ENCODE measurements at regions not wholly inside any gene's neighbourhood (a gene's known extent, or its start where the extent isn't known, plus 50 kb on each side); places are given as distances from the start of the nearest gene placed in this dataset.

DNA sequence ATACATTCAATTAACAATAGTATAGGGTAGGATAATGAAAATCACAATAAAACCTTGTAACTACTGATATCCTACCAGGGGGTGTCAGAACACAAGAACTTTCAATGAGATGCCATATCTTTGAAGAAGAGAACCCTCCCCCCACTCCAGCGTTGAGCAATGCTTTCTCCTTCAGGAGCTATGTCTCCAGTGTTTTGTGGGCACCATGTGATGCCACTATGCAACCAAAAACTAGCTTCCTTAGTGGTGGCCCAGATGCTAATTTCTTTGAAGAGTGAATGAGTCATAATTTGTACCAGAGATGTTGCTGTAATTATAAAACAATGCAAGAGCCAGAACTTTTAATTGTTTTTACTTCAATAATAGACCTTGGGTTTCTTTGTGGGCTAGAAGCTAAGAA is 76.0 kb upstream of the ADO start:
- ChIA-PET POLR2A (no interaction called here), CTCF (interaction anchor here (1.5 kb wide), 1 partner anchor 355 kb away, joined by 3 read pairs; no protein-coding TSS in a partner anchor)
- Histone ChIP-seq H3K36me3 (replicated peaks in 1 of 2; ENCODE audit: control insufficient read depth in 1 of 2, insufficient read depth in 2 of 2, low read length in 1 of 2) (no peaks in the 10 kb centered on the region), H3K4me2 (no peak overlapping the region), H3K4me1 (ENCODE audit: control insufficient read depth in 1 of 2, insufficient read depth in 2 of 2, low read depth in 1 of 2, low read length in 1 of 2) (no peaks in the 10 kb centered on the region), H3K27ac (ENCODE audit: low read depth in 2 of 2, low read length in 1 of 2) (no peak overlapping the region), H3K9me3 (no peaks in the 10 kb centered on the region), H3K4me3 (ENCODE audit: low read depth in 2 of 2, low read length in 1 of 2) (no peak overlapping the region), H3K9ac (no peak overlapping the region), H3K9me2 (no peaks in the 10 kb centered on the region), H3F3A (replicated peaks; ENCODE audit: insufficient read depth) (no peaks in the 10 kb centered on the region), H2AFZ (ENCODE audit: low read depth) (no peak overlapping the region), H4K20me1 (ENCODE audit: insufficient read depth) (no peaks in the 10 kb centered on the region), H3K79me2 (ENCODE audit: insufficient read depth) (no peaks in the 10 kb centered on the region), H3K27me3 (ENCODE audit: insufficient read depth) (peaks cover 24% of the 10 kb centered on the region; the same call in 1 of the 2 replicates)
- TF ChIP-seq POLR2AphosphoS5 (IDR thresholded peaks at IDR 0.05; ENCODE audit: low read depth, low read length) (no peak), MAX (IDR thresholded peaks at IDR 0.05; ENCODE audit: low read depth) (no peak), FOSL2 (IDR thresholded peaks at IDR 0.05; ENCODE audit: borderline replicate concordance, low read depth) (no peak), NFIC (IDR thresholded peaks at IDR 0.05; ENCODE audit: borderline replicate concordance) (no peak), RFX5 (IDR thresholded peaks at IDR 0.05; ENCODE audit: low read length) (no peak), REST (IDR thresholded peaks at IDR 0.05; ENCODE audit: low read depth, low read length) (no peak), EP300 (IDR thresholded peaks at IDR 0.05; ENCODE audit: borderline replicate concordance in 1 of 2, low read depth in 1 of 2, low read length in 1 of 2) (no peak), FOXM1 (IDR thresholded peaks at IDR 0.05; ENCODE audit: low read depth) (no peak), SMC3 (IDR thresholded peaks at IDR 0.05; ENCODE audit: low read depth, low read length) (no peak), JUND (IDR thresholded peaks at IDR 0.05) (no peak), YY1 (IDR thresholded peaks at IDR 0.05; ENCODE audit: low read depth) (no peak)
- TF ChIP-seq, protein P1, sequence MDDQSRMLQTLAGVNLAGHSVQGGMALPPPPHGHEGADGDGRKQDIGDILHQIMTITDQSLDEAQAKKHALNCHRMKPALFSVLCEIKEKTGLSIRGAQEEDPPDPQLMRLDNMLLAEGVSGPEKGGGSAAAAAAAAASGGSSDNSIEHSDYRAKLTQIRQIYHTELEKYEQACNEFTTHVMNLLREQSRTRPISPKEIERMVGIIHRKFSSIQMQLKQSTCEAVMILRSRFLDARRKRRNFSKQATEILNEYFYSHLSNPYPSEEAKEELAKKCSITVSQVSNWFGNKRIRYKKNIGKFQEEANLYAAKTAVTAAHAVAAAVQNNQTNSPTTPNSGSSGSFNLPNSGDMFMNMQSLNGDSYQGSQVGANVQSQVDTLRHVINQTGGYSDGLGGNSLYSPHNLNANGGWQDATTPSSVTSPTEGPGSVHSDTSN (IDR thresholded peaks at IDR 0.05) = no peak
- TF ChIP-seq, protein P2, sequence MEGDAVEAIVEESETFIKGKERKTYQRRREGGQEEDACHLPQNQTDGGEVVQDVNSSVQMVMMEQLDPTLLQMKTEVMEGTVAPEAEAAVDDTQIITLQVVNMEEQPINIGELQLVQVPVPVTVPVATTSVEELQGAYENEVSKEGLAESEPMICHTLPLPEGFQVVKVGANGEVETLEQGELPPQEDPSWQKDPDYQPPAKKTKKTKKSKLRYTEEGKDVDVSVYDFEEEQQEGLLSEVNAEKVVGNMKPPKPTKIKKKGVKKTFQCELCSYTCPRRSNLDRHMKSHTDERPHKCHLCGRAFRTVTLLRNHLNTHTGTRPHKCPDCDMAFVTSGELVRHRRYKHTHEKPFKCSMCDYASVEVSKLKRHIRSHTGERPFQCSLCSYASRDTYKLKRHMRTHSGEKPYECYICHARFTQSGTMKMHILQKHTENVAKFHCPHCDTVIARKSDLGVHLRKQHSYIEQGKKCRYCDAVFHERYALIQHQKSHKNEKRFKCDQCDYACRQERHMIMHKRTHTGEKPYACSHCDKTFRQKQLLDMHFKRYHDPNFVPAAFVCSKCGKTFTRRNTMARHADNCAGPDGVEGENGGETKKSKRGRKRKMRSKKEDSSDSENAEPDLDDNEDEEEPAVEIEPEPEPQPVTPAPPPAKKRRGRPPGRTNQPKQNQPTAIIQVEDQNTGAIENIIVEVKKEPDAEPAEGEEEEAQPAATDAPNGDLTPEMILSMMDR (IDR thresholded peaks at IDR 0.05) = no peak
- TF ChIP-seq, protein P3, sequence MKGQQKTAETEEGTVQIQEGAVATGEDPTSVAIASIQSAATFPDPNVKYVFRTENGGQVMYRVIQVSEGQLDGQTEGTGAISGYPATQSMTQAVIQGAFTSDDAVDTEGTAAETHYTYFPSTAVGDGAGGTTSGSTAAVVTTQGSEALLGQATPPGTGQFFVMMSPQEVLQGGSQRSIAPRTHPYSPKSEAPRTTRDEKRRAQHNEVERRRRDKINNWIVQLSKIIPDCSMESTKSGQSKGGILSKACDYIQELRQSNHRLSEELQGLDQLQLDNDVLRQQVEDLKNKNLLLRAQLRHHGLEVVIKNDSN (IDR thresholded peaks at IDR 0.05; ENCODE audit: borderline replicate concordance, low read depth) = no peak
- WGBS (ENCODE audit: low lambda C conversion rate) = 8% methylated on average over 1 of the region's 1 CpG
- DNase-seq = no peak

Measured in SK-N-SH (cell line).